ENCODE measurements at regions not wholly inside any gene's neighbourhood (a gene's known extent, or its start where the extent isn't known, plus 50 kb on each side); places are given as distances from the start of the nearest gene placed in this dataset.
"Not testable (repeated sequence)": the region's sequence is repeated elsewhere in the genome, so short reads cannot be mapped to it uniquely, and the experiment has no call there.

DNA sequence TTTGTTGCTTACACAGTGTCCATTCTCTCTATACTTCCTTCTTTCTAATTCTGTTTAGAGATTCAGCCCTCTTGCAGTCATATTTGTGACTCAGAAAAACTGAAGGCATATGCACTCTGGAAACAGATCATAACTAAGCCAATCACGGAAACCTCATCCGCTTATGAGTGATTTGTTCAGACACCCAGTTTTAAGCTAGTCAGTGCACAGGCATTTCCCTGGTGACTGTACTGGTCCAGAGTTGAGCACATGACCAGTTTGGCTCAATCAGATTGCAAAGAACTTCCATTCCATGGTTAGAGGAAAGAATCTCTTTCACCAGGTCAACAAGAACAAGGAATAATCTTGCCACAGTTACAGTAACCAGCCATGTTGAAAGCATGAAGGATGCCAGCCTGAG, 69.2 kb upstream of the SGIP1 start:
- H2BK120ac ChIP-seq (ENCODE audit: low read depth, low read length), result no peak overlapping the region
- H3K79me1 ChIP-seq (ENCODE audit: low read depth, low read length), result no peaks in the 10 kb centered on the region
- H2BK15ac ChIP-seq (ENCODE audit: low read length), result no peak overlapping the region
- H3K27me3 ChIP-seq (ENCODE audit: control insufficient read depth in 3 of 3, insufficient read depth in 3 of 3, low read depth in 1 of 3, low read length in 3 of 3), result no peaks in the 10 kb centered on the region
- H2BK12ac ChIP-seq (ENCODE audit: low read length), result no peak overlapping the region
- H4K8ac ChIP-seq (ENCODE audit: low read depth, low read length), result no peak overlapping the region
- H3K4ac ChIP-seq (ENCODE audit: low read length), result no peak overlapping the region
- H2AFZ ChIP-seq (ENCODE audit: low read length), result no peak overlapping the region
- H2AK5ac ChIP-seq (ENCODE audit: low read depth, low read length), result no peak overlapping the region
- H2BK5ac ChIP-seq (ENCODE audit: low read length), result no peak overlapping the region
- no peaks in the 10 kb centered on the region for H3K36me3 ChIP-seq (replicated peaks in 1 of 2; ENCODE audit: control insufficient read depth in 2 of 2, insufficient read depth in 2 of 2, low read length in 2 of 2)
- no peak overlapping the region for H3K18ac ChIP-seq (ENCODE audit: low read length)
- H3K27ac ChIP-seq (replicated peaks; ENCODE audit: low read length), result no peak overlapping the region
- no peak overlapping the region for H3K9ac ChIP-seq (ENCODE audit: low read depth, low read length, poor library complexity)
- H3K4me3 ChIP-seq (ENCODE audit: low read length in 2 of 2), result no peak overlapping the region
- no peak overlapping the region for H3K23ac ChIP-seq (ENCODE audit: low read depth, low read length, poor library complexity)
- H4K91ac ChIP-seq (ENCODE audit: low read depth, low read length, poor library complexity), result no peak overlapping the region
- no peaks in the 10 kb centered on the region for H3K4me1 ChIP-seq (ENCODE audit: control insufficient read depth in 2 of 2, insufficient read depth in 1 of 2, low read depth in 1 of 2, low read length in 2 of 2)
- no peak overlapping the region for H3K14ac ChIP-seq (ENCODE audit: low read length)
- peaks cover 0 to 3% of the 10 kb centered on the region in 2 donors for H3K9me3 ChIP-seq (replicated peaks in 1 of 2; ENCODE audit: control insufficient read depth in 2 of 2, insufficient read depth in 1 of 2, low read depth in 1 of 2, low read length in 2 of 2)
- no peak for DNase-seq (ENCODE audit: low spot score)
- no peak overlapping the region for H3K4me2 ChIP-seq (ENCODE audit: insufficient read depth, low read length, poor library complexity, severe bottlenecking)
- WGBS, 2 donors (ENCODE audit: extremely low coverage in 2 of 2, insufficient read length in 2 of 2, insufficient replicate concordance in 1 of 2), result no CpG with 5 or more reads among the region's 2 CpGs

DNA sequence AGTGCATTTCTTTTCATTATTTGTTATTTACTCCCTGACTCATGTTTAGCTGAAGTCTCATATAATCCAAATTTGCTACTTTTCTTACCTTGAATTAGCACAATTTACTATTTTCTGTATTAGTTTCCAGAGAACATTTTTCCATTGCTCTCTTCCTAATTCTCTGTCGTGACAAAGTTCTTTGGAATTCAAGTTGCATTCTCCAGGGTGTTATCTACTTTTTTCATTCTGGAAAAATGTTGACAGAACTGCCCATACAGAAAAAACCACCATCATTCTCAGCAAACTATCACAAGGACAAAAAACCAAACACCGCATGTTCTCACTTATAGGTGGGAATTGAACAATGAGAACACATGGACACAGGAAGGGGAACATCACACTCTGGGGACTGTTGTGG, 67.3 kb upstream of the SGIP1 start:
- H3K4me1 ChIP-seq (ENCODE audit: control insufficient read depth in 2 of 2, insufficient read depth in 1 of 2, low read depth in 1 of 2, low read length in 2 of 2); H3K27ac ChIP-seq (replicated peaks; ENCODE audit: low read length); H3K14ac ChIP-seq (ENCODE audit: low read length); H3K9me3 ChIP-seq (replicated peaks in 1 of 2; ENCODE audit: control insufficient read depth in 2 of 2, insufficient read depth in 1 of 2, low read depth in 1 of 2, low read length in 2 of 2); H3K4ac ChIP-seq (ENCODE audit: low read length); H4K91ac ChIP-seq (ENCODE audit: low read depth, low read length, poor library complexity); H2BK12ac ChIP-seq (ENCODE audit: low read length); H3K36me3 ChIP-seq (replicated peaks in 1 of 2; ENCODE audit: control insufficient read depth in 2 of 2, insufficient read depth in 2 of 2, low read length in 2 of 2); H4K8ac ChIP-seq (ENCODE audit: low read depth, low read length); H3K27me3 ChIP-seq (ENCODE audit: control insufficient read depth in 3 of 3, insufficient read depth in 3 of 3, low read depth in 1 of 3, low read length in 3 of 3); H2AFZ ChIP-seq (ENCODE audit: low read length); H2BK5ac ChIP-seq (ENCODE audit: low read length); H3K4me2 ChIP-seq (ENCODE audit: insufficient read depth, low read length, poor library complexity, severe bottlenecking); H3K9ac ChIP-seq (ENCODE audit: low read depth, low read length, poor library complexity); DNase-seq (ENCODE audit: low spot score); H3K18ac ChIP-seq (ENCODE audit: low read length); H2BK15ac ChIP-seq (ENCODE audit: low read length); H2BK120ac ChIP-seq (ENCODE audit: low read depth, low read length); H3K79me1 ChIP-seq (ENCODE audit: low read depth, low read length); H3K4me3 ChIP-seq (ENCODE audit: low read length in 2 of 2); H2AK5ac ChIP-seq (ENCODE audit: low read depth, low read length); H3K23ac ChIP-seq (ENCODE audit: low read depth, low read length, poor library complexity): not testable (repeated sequence)
- no CpG with 5 or more reads among the region's 2 CpGs for WGBS, 2 donors (ENCODE audit: extremely low coverage in 2 of 2, insufficient read length in 2 of 2, insufficient replicate concordance in 1 of 2)

DNA sequence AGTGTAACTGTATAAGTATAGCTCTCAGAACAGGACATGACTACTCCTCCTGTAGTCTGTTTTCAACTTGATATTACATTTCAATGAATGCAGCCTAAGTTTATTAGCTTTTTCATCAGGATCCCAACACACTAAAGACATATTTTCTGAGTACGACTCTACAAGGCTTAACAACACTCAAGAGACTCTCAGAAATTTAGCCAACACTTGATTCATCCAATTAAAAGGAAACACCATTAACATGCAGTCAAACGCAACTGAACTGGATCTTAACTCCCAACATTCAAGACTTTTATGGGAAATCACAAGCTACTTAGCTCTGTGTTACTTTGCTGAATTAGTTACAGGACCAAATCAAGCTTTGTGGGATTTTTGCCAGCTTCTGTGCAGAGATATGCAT, 65.2 kb upstream of the SGIP1 start:
- Histone ChIP-seq H4K91ac (ENCODE audit: low read depth, low read length, poor library complexity) (no peak overlapping the region), H3K27ac (replicated peaks; ENCODE audit: low read length) (no peak overlapping the region), H3K18ac (ENCODE audit: low read length) (no peak overlapping the region), H2AK5ac (ENCODE audit: low read depth, low read length) (no peak overlapping the region), H3K27me3 (ENCODE audit: control insufficient read depth in 3 of 3, insufficient read depth in 3 of 3, low read depth in 1 of 3, low read length in 3 of 3) (peaks cover 0 to 3% (median 0%) of the 10 kb centered on the region in 3 experiments), H2BK15ac (ENCODE audit: low read length) (no peak overlapping the region), H3K9me3 (replicated peaks in 1 of 2; ENCODE audit: control insufficient read depth in 2 of 2, insufficient read depth in 1 of 2, low read depth in 1 of 2, low read length in 2 of 2) (no peaks in the 10 kb centered on the region), H3K4me3 (ENCODE audit: low read length in 2 of 2) (no peak overlapping the region), H3K36me3 (replicated peaks in 1 of 2; ENCODE audit: control insufficient read depth in 2 of 2, insufficient read depth in 2 of 2, low read length in 2 of 2) (no peaks in the 10 kb centered on the region), H2AFZ (ENCODE audit: low read length) (no peak overlapping the region), H4K8ac (ENCODE audit: low read depth, low read length) (no peak overlapping the region), H3K14ac (ENCODE audit: low read length) (no peak overlapping the region), H2BK120ac (ENCODE audit: low read depth, low read length) (no peak overlapping the region), H2BK5ac (ENCODE audit: low read length) (no peak overlapping the region), H3K9ac (ENCODE audit: low read depth, low read length, poor library complexity) (no peak overlapping the region), H3K4me2 (ENCODE audit: insufficient read depth, low read length, poor library complexity, severe bottlenecking) (no peak overlapping the region), H3K79me1 (ENCODE audit: low read depth, low read length) (no peaks in the 10 kb centered on the region), H2BK12ac (ENCODE audit: low read length) (no peak overlapping the region), H3K4ac (ENCODE audit: low read length) (no peak overlapping the region), H3K4me1 (ENCODE audit: control insufficient read depth in 2 of 2, insufficient read depth in 1 of 2, low read depth in 1 of 2, low read length in 2 of 2) (no peaks in the 10 kb centered on the region), H3K23ac (ENCODE audit: low read depth, low read length, poor library complexity) (no peak overlapping the region)
- WGBS, 2 donors (ENCODE audit: extremely low coverage in 2 of 2, insufficient read length in 2 of 2, insufficient replicate concordance in 1 of 2), result no CpG with 5 or more reads among the region's 2 CpGs
- DNase-seq (ENCODE audit: low spot score), result no peak

DNA sequence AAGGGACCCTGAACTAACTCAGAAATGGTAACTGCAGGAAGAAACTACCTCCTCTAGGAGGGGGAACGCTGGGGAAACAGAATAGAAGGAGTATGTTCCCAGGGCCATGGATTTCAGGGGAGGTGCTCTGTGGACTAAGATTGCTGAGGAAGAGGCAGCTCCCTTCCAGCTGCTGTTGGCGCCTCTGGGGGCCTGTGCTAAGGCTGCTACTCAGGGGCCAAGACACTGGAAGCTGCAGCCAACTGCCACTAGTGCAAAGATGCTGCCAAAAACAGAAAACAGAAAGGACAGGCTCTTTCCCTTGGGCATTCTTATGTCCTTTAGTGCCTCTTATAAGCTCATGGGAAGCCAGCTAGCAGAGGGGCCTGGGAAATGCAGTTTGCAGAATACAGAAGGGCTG, 58.0 kb upstream of the SGIP1 start:
- Histone ChIP-seq H4K8ac (ENCODE audit: low read depth, low read length) (no peak overlapping the region), H4K91ac (ENCODE audit: low read depth, low read length, poor library complexity) (no peak overlapping the region), H3K79me1 (ENCODE audit: low read depth, low read length) (no peaks in the 10 kb centered on the region), H3K36me3 (replicated peaks in 1 of 2; ENCODE audit: control insufficient read depth in 2 of 2, insufficient read depth in 2 of 2, low read length in 2 of 2) (no peaks in the 10 kb centered on the region), H3K4ac (ENCODE audit: low read length) (no peak overlapping the region), H2AK5ac (ENCODE audit: low read depth, low read length) (no peak overlapping the region), H3K4me2 (ENCODE audit: insufficient read depth, low read length, poor library complexity, severe bottlenecking) (no peak overlapping the region), H3K23ac (ENCODE audit: low read depth, low read length, poor library complexity) (no peak overlapping the region), H3K9me3 (replicated peaks in 1 of 2; ENCODE audit: control insufficient read depth in 2 of 2, insufficient read depth in 1 of 2, low read depth in 1 of 2, low read length in 2 of 2) (no peaks in the 10 kb centered on the region), H2BK5ac (ENCODE audit: low read length) (no peak overlapping the region), H2BK15ac (ENCODE audit: low read length) (no peak overlapping the region), H2AFZ (ENCODE audit: low read length) (no peak overlapping the region), H3K14ac (ENCODE audit: low read length) (no peak overlapping the region), H3K9ac (ENCODE audit: low read depth, low read length, poor library complexity) (no peak overlapping the region), H3K27me3 (ENCODE audit: control insufficient read depth in 3 of 3, insufficient read depth in 3 of 3, low read depth in 1 of 3, low read length in 3 of 3) (peaks cover 0 to 6% (median 0%) of the 10 kb centered on the region in 3 experiments), H3K27ac (replicated peaks; ENCODE audit: low read length) (no peak overlapping the region), H3K4me3 (ENCODE audit: low read length in 2 of 2) (no peak overlapping the region), H2BK12ac (ENCODE audit: low read length) (no peak overlapping the region), H3K4me1 (ENCODE audit: control insufficient read depth in 2 of 2, insufficient read depth in 1 of 2, low read depth in 1 of 2, low read length in 2 of 2) (peaks cover 0 to 1% of the 10 kb centered on the region in 2 donors), H3K18ac (ENCODE audit: low read length) (peak overlapping the region; percentile 62), H2BK120ac (ENCODE audit: low read depth, low read length) (no peak overlapping the region)
- WGBS, 2 donors (ENCODE audit: extremely low coverage in 2 of 2, insufficient read length in 2 of 2, insufficient replicate concordance in 1 of 2), result no CpG with 5 or more reads among the region's 2 CpGs
- no peak for DNase-seq (ENCODE audit: low spot score)

All from neuronal stem cell (in vitro differentiated cells).